NCI-H226 (cell line): ENCODE measurements at regions not wholly inside any gene's neighbourhood (a gene's known extent, or its start where the extent isn't known, plus 50 kb on each side); places are given as distances from the start of the nearest gene placed in this dataset.

Source experiments
- DNase-seq: peaks from one replicate; pipeline ENCODE4 v3.0.0-alpha.2; 2015

GRCh38 chr1:238248356-238248755 is 357.6 kb upstream of the ZP4 start:
- DNase-seq, result no peak

- DNase-seq, result no peak
These were observed 351.5 kb upstream of the ZP4 start for GRCh38 chr1:238242181-238242580.

GRCh38 chr1:238241607-238242006 is 350.9 kb upstream of the ZP4 start:
- no peak for DNase-seq

- DNase-seq, result no peak
These were observed 348.6 kb upstream of the ZP4 start for GRCh38 chr1:238239343-238239742.

- DNase-seq, result no peak
These were observed 343.2 kb upstream of the ZP4 start for GRCh38 chr1:238233966-238234365.

GRCh38 chr1:238232084-238232710 is 341.5 kb upstream of the ZP4 start:
- DNase-seq, result no peak

GRCh38 chr1:238226810-238227209 is 336.1 kb upstream of the ZP4 start:
- DNase-seq, result no peak

- DNase-seq, result no peak
These were observed 332.4 kb upstream of the ZP4 start for GRCh38 chr1:238223076-238223640.

- no peak for DNase-seq
These were observed 331.0 kb upstream of the ZP4 start for GRCh38 chr1:238221738-238222137.

GRCh38 chr1:238214449-238214848 is 323.7 kb upstream of the ZP4 start:
- no peak for DNase-seq

GRCh38 chr1:238205045-238205662 is 314.4 kb upstream of the ZP4 start:
- no peak for DNase-seq

GRCh38 chr1:238201992-238202391 is 311.3 kb upstream of the ZP4 start:
- no peak for DNase-seq

GRCh38 chr1:238199325-238199724 is 308.6 kb upstream of the ZP4 start:
- DNase-seq, result no peak

GRCh38 chr1:238196516-238196915 is 305.8 kb upstream of the ZP4 start:
- no peak for DNase-seq

GRCh38 chr1:238191170-238191569 is 300.4 kb upstream of the ZP4 start:
- no peak for DNase-seq

GRCh38 chr1:238187575-238187949 is 296.8 kb upstream of the ZP4 start:
- no peak for DNase-seq

- DNase-seq, result no peak
These were observed 296.3 kb upstream of the ZP4 start for GRCh38 chr1:238186887-238187574.

GRCh38 chr1:238177960-238178645 is 287.4 kb upstream of the ZP4 start:
- peak; percentile 15 for DNase-seq

- DNase-seq, result no peak
These were observed 286.6 kb upstream of the ZP4 start for GRCh38 chr1:238177351-238177750.

- no peak for DNase-seq
These were observed 285.7 kb upstream of the ZP4 start for GRCh38 chr1:238176441-238176840.

- no peak for DNase-seq
These were observed 281.3 kb upstream of the ZP4 start for GRCh38 chr1:238171985-238172384.

- no peak for DNase-seq
These were observed 271.2 kb upstream of the ZP4 start for GRCh38 chr1:238161955-238162354.

- DNase-seq, result no peak
These were observed 263.2 kb upstream of the ZP4 start for GRCh38 chr1:238153939-238154338.

GRCh38 chr1:238153253-238153652 is 262.5 kb upstream of the ZP4 start:
- no peak for DNase-seq
